22Rv1 (cell line): ENCODE measurements at regions not wholly inside any gene's neighbourhood (a gene's known extent, or its start where the extent isn't known, plus 50 kb on each side); places are given as distances from the start of the nearest gene placed in this dataset.
A peak's percentile ranks its signal among the peaks of the same experiment; 100 is the strongest.

Experiments used
- H3K27ac ChIP-seq: fragments of 450-650 bp; 2 replicates; pipeline ENCODE4 v1.5.1; 2017
- CTCF ChIP-seq: fragments of 450-650 bp; IDR thresholded peaks from 2 replicates; pipeline ENCODE4 v1.5.1; 2017; ENCODE audit warnings: mild to moderate bottlenecking
- ZFX ChIP-seq: fragments of 450-650 bp; IDR thresholded peaks from 2 replicates; pipeline ENCODE4 v1.6.1; 2017; ENCODE audit warnings: antibody characterized with exemption, borderline replicate concordance

- H3K27ac ChIP-seq: no peak overlapping the region
- TF ChIP-seq ZFX: no peak
These were observed 736.1 kb upstream of the VSTM2A start for GRCh38 chr7:53806119-53806518.

GRCh38 chr7:53811555-53812079 lies 730.6 kb upstream of the VSTM2A start:
- H3K27ac ChIP-seq: no peak overlapping the region
- TF ChIP-seq CTCF (no peak), ZFX (no peak)

GRCh38 chr7:53812135-53812534 lies 730.0 kb upstream of the VSTM2A start:
- no peak overlapping the region for H3K27ac ChIP-seq
- no peak for TF ChIP-seq ZFX
- no peak for TF ChIP-seq CTCF

GRCh38 chr7:53835301-53835700 lies 706.9 kb upstream of the VSTM2A start:
- TF ChIP-seq ZFX (no peak), CTCF (no peak)
- no peak overlapping the region for H3K27ac ChIP-seq

GRCh38 chr7:53877688-53878087 lies 664.5 kb upstream of the VSTM2A start:
- TF ChIP-seq ZFX (no peak), CTCF (no peak)
- H3K27ac ChIP-seq: no peak overlapping the region

GRCh38 chr7:53900856-53901528 lies 641.2 kb upstream of the VSTM2A start:
- H3K27ac ChIP-seq: no peak overlapping the region
- TF ChIP-seq CTCF: peak; percentile 26
- no peak for TF ChIP-seq ZFX

- H3K27ac ChIP-seq: no peak overlapping the region
- TF ChIP-seq ZFX (no peak), CTCF (no peak)
These were observed 637.8 kb upstream of the VSTM2A start for GRCh38 chr7:53904355-53904754.

GRCh38 chr7:53917637-53918036 lies 624.5 kb upstream of the VSTM2A start:
- TF ChIP-seq ZFX (no peak), CTCF (no peak)
- H3K27ac ChIP-seq: no peak overlapping the region
